Ovary (tissue), 3 donors: ENCODE measurements at regions not wholly inside any gene's neighbourhood (a gene's known extent, or its start where the extent isn't known, plus 50 kb on each side); places are given as distances from the start of the nearest gene placed in this dataset.

Experiments used
- POLR2A ChIP-seq: fragments of 450-650 bp; IDR thresholded peaks from one replicate; pipeline ENCODE4 v1.6.1; 2017; ENCODE audit warnings: antibody characterized with exemption, mild to moderate bottlenecking, moderate library complexity
- TF ChIP-seq, protein P1 (sequence below), 3 donors: fragments of 450-650 bp in 2 of 3; fragments of 200-600 bp in 1 of 3; IDR thresholded peaks; one replicate each; pipeline versions ENCODE4 v1.5.1 to v1.8.0; 2016 to 2022; ENCODE audit warnings: antibody characterized with exemption in 3 of 3, mild to moderate bottlenecking in 1 of 3
- donor health status: DM: no; HTN: no; CAD: no.

DNA sequence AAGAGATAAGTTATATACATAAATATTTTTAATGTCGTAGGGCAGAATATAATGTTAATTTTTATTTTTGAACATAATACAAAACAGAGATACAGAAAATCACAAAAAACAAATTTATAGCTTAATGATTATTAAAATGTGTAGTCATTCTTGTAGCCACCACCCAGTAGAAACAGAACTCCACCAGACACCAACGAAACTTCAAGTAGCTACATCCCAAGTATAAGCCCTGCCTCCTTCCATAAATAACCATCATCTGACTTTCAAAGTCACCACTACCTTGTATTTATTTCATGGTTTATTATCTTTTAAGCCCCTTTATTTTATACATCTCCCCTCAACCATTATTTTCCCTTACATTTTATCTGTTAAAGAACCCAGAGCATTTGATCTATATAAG lies 111.9 kb upstream of the ZWINT start:
- TF ChIP-seq POLR2A = no peak
- TF ChIP-seq, protein P1, sequence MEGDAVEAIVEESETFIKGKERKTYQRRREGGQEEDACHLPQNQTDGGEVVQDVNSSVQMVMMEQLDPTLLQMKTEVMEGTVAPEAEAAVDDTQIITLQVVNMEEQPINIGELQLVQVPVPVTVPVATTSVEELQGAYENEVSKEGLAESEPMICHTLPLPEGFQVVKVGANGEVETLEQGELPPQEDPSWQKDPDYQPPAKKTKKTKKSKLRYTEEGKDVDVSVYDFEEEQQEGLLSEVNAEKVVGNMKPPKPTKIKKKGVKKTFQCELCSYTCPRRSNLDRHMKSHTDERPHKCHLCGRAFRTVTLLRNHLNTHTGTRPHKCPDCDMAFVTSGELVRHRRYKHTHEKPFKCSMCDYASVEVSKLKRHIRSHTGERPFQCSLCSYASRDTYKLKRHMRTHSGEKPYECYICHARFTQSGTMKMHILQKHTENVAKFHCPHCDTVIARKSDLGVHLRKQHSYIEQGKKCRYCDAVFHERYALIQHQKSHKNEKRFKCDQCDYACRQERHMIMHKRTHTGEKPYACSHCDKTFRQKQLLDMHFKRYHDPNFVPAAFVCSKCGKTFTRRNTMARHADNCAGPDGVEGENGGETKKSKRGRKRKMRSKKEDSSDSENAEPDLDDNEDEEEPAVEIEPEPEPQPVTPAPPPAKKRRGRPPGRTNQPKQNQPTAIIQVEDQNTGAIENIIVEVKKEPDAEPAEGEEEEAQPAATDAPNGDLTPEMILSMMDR (IDR thresholded peaks at IDR 0.05) = no peak
